IMR-90 (cell line): ENCODE measurements at regions not wholly inside any gene's neighbourhood (a gene's known extent, or its start where the extent isn't known, plus 50 kb on each side); places are given as distances from the start of the nearest gene placed in this dataset.
A peak's percentile ranks its signal among the peaks of the same experiment; 100 is the strongest.

Experiments used
- ATAC-seq: fragments of 200-7000 bp; cut with Tn5 transposase; 2 replicates; pipeline ENCODE4 v1.9.1; 2020; ENCODE audit warnings: low read depth, mild to moderate bottlenecking, moderate library complexity
- BruUV-seq: library from RNA; stranded (reverse); fragments of 400-500 nt; replicated peaks from 2 replicates; lab custom pipeline; 2021; lab: Mats Ljungman, UMichigan
- CTCF ChIA-PET: fragments of 300-600 bp; formaldehyde crosslinking; extraction: SDS; loops from one replicate; lab custom pipeline; 2021; ENCODE audit warnings: antibody characterized with exemption; lab: Yijun Ruan, JAX
- POLR2A ChIA-PET: fragments of 300-600 bp; sonication (Branson Sonifier 250); formaldehyde crosslinking; loops from one replicate; lab custom pipeline; 2022; ENCODE audit warnings: antibody characterized with exemption; ENCODE audit not compliant: unreplicated experiment; lab: Charles Lee
- DNase-seq: peaks from one replicate; pipeline ENCODE4 v3.0.0; 2013
- H2AFZ ChIP-seq: replicated peaks from 2 replicates; pipeline ENCODE3; 2013; ENCODE audit warnings: low read length, mild to moderate bottlenecking; ENCODE audit not compliant: poor library complexity
- H2AK5ac ChIP-seq: 2 replicates; pipeline ENCODE4 v1.6.1; 2013; ENCODE audit warnings: low read depth, low read length, inconsistent platforms
- H2AK9ac ChIP-seq: replicated peaks from 2 replicates; pipeline ENCODE3; 2013; ENCODE audit warnings: mild to moderate bottlenecking, low read depth, low read length, moderate library complexity; ENCODE audit not compliant: poor library complexity
- H2BK120ac ChIP-seq: 2 replicates; pipeline ENCODE4 v1.6.1; 2013; ENCODE audit warnings: low read depth, low read length, inconsistent platforms
- H2BK15ac ChIP-seq: 3 replicates; pipeline ENCODE4 v1.6.1; 2013; ENCODE audit warnings: low read depth, low read length, inconsistent platforms
- H2BK20ac ChIP-seq: 2 replicates; pipeline ENCODE4 v1.6.1; 2013; ENCODE audit warnings: low read depth, mild to moderate bottlenecking, inconsistent platforms, low read length, moderate library complexity
- H2BK5ac ChIP-seq: 2 replicates; pipeline ENCODE4 v1.6.1; 2013; ENCODE audit warnings: mild to moderate bottlenecking, low read depth, low read length, inconsistent platforms; ENCODE audit not compliant: poor library complexity, severe bottlenecking
- H3K14ac ChIP-seq: replicated peaks from 2 replicates; pipeline ENCODE4 v1.6.1; 2013; ENCODE audit warnings: low read depth, low read length, inconsistent platforms
- H3K18ac ChIP-seq: 2 replicates; pipeline ENCODE4 v1.6.1; 2013; ENCODE audit warnings: low read depth, low read length, control low read depth
- H3K23ac ChIP-seq: 2 replicates; pipeline ENCODE4 v1.6.1; 2013; ENCODE audit warnings: low read depth, low read length, inconsistent platforms
- H3K27ac ChIP-seq: 2 replicates; pipeline ENCODE4 v1.5.1; 2013; ENCODE audit warnings: mild to moderate bottlenecking, control low read depth, low read length; ENCODE audit not compliant: insufficient read depth
- H3K27me3 ChIP-seq: 2 replicates; pipeline ENCODE4 v1.6.1; 2013; ENCODE audit warnings: low read length; ENCODE audit not compliant: control insufficient read depth, insufficient read depth
- H3K36me3 ChIP-seq: 2 replicates; pipeline ENCODE4 v1.6.1; 2013; ENCODE audit warnings: low read length, mixed read lengths; ENCODE audit not compliant: control insufficient read depth, insufficient read depth
- H3K4ac ChIP-seq: 2 replicates; pipeline ENCODE4 v1.6.1; 2013; ENCODE audit warnings: low read depth, low read length, inconsistent platforms
- H3K4me1 ChIP-seq: 2 replicates; pipeline ENCODE4 v1.6.1; 2013; ENCODE audit warnings: low read length, mixed read lengths; ENCODE audit not compliant: control insufficient read depth, insufficient read depth
- H3K4me2 ChIP-seq: 2 replicates; pipeline ENCODE4 v1.6.1; 2013; ENCODE audit warnings: low read depth, mild to moderate bottlenecking, control low read depth, low read length, moderate library complexity
- H3K4me3 ChIP-seq: 2 replicates; pipeline ENCODE4 v1.5.1; 2013; ENCODE audit warnings: low read depth, mild to moderate bottlenecking, control low read depth, low read length, moderate library complexity; ENCODE audit not compliant: insufficient read depth
- H3K56ac ChIP-seq: 2 replicates; pipeline ENCODE4 v1.6.1; 2013; ENCODE audit warnings: low read length, inconsistent platforms; ENCODE audit not compliant: insufficient read depth; ENCODE audit errors: extremely low read depth
- H3K79me1 ChIP-seq, 2 experiments: 2 replicates each; pipeline ENCODE4 v1.6.1; 2013; ENCODE audit warnings: low read length in 2 of 2, inconsistent platforms in 1 of 2, low read depth in 1 of 2
- H3K9ac ChIP-seq: 2 replicates; pipeline ENCODE4 v1.6.1; 2013; ENCODE audit warnings: low read depth, low read length, control low read depth
- H3K9me1 ChIP-seq: 2 replicates; pipeline ENCODE4 v1.6.1; 2013; ENCODE audit warnings: low read length, inconsistent platforms; ENCODE audit not compliant: insufficient read depth
- H3K9me3 ChIP-seq: 2 replicates; pipeline ENCODE4 v1.6.1; 2013; ENCODE audit warnings: low read length; ENCODE audit not compliant: control insufficient read depth, insufficient read depth
- H4K20me1 ChIP-seq: 2 replicates; pipeline ENCODE4 v1.6.1; 2013; ENCODE audit warnings: low read length, inconsistent platforms; ENCODE audit not compliant: insufficient read depth
- H4K5ac ChIP-seq: 2 replicates; pipeline ENCODE4 v1.6.1; 2013; ENCODE audit warnings: mild to moderate bottlenecking, low read depth, low read length, control low read depth
- H4K8ac ChIP-seq, 2 experiments: 2 replicates each; pipeline ENCODE4 v1.6.1; 2013; ENCODE audit warnings: low read depth in 2 of 2, low read length in 2 of 2, control low read depth in 1 of 2, inconsistent platforms in 1 of 2
- H4K91ac ChIP-seq: 2 replicates; pipeline ENCODE4 v1.6.1; 2013; ENCODE audit warnings: low read depth, low read length, inconsistent platforms; ENCODE audit not compliant: insufficient read depth
- BHLHE40 ChIP-seq: fragments of 150-350 bp; IDR thresholded peaks from 2 replicates; pipeline ENCODE4 v1.6.1; 2016; ENCODE audit warnings: mild to moderate bottlenecking, low read depth, low read length
- CEBPB ChIP-seq: IDR thresholded peaks from 2 replicates; pipeline ENCODE4 v1.6.1; 2012; ENCODE audit warnings: low read depth, low read length, improper control_type of control experiment
- CHD1 ChIP-seq: IDR thresholded peaks from 2 replicates; pipeline ENCODE4 v1.6.1; 2012; ENCODE audit warnings: low read depth, low read length, improper control_type of control experiment
- ELK1 ChIP-seq: fragments of 150-350 bp; IDR thresholded peaks from 2 replicates; pipeline ENCODE4 v1.6.1; 2016; ENCODE audit warnings: low read depth, mild to moderate bottlenecking, low read length, moderate library complexity, borderline replicate concordance
- FOS ChIP-seq: fragments of 150-350 bp; IDR thresholded peaks from 2 replicates; pipeline ENCODE4 v1.6.1; 2016; ENCODE audit warnings: low read depth, low read length
- MAFK ChIP-seq: IDR thresholded peaks from 2 replicates; pipeline ENCODE4 v1.6.1; 2012; ENCODE audit warnings: low read depth, low read length, improper control_type of control experiment
- MAZ ChIP-seq: IDR thresholded peaks from 2 replicates; pipeline ENCODE4 v1.6.1; 2012; ENCODE audit warnings: low read depth, mild to moderate bottlenecking, low read length, improper control_type of control experiment, moderate library complexity, borderline replicate concordance
- MXI1 ChIP-seq: IDR thresholded peaks from 2 replicates; pipeline ENCODE4 v1.6.1; 2012; ENCODE audit warnings: low read depth, mild to moderate bottlenecking, low read length, moderate library complexity, borderline replicate concordance
- NFE2L2 ChIP-seq: fragments of 150-350 bp; IDR thresholded peaks from 2 replicates; pipeline ENCODE4 v1.6.1; 2016; ENCODE audit warnings: low read depth, mild to moderate bottlenecking, low read length
- POLR2A ChIP-seq: IDR thresholded peaks from 2 replicates; pipeline ENCODE4 v1.6.1; 2012; ENCODE audit warnings: mild to moderate bottlenecking, low read depth, low read length
- RAD21 ChIP-seq: IDR thresholded peaks from 2 replicates; pipeline ENCODE4 v1.6.1; 2012; ENCODE audit warnings: low read length, improper control_type of control experiment
- RCOR1 ChIP-seq: IDR thresholded peaks from 2 replicates; pipeline ENCODE4 v1.6.1; 2012; ENCODE audit warnings: mild to moderate bottlenecking, low read length, improper control_type of control experiment; ENCODE audit not compliant: insufficient replicate concordance
- RFX5 ChIP-seq: IDR thresholded peaks from 2 replicates; pipeline ENCODE4 v1.8.0; 2012; ENCODE audit warnings: low read depth, mild to moderate bottlenecking, low read length, moderate library complexity
- SMC3 ChIP-seq: fragments of 150-350 bp; IDR thresholded peaks from 2 replicates; pipeline ENCODE4 v1.6.1; 2016; ENCODE audit warnings: low read depth, mild to moderate bottlenecking, antibody characterized with exemption, low read length, moderate library complexity
- USF2 ChIP-seq: fragments of 150-350 bp; IDR thresholded peaks from 2 replicates; pipeline ENCODE4 v1.6.1; 2017; ENCODE audit warnings: mild to moderate bottlenecking, antibody characterized with exemption, low read length, low read depth
- WGBS, 2 experiments: methylation state at CpG; one replicate each; pipeline versions ENCODE4 v1.1.5 to v1.1.7; 2013; ENCODE audit warnings: missing lambda C conversion rate in 2 of 2; ENCODE audit not compliant: insufficient read length in 1 of 2; ENCODE audit errors: extremely low coverage in 2 of 2; 5-methylcytosine and 5-hydroxymethylcytosine counted together
- dilution Hi-C: fragments of 300-500 bp; cut with HindIII; formaldehyde crosslinking; loops from one replicate; pipeline ENCODE4 v1.14.3; 2018; ENCODE audit warnings: low sequenced_read_pairs; ENCODE audit not compliant: unreplicated experiment
- in situ Hi-C: fragments of 300-500 bp; cut with MboI; formaldehyde crosslinking; loops from 3 replicates; pipeline ENCODE4 v1.14.3; 2019; ENCODE audit warnings: low sequenced_read_pairs, inconsistent platforms, mixed read lengths
- intact Hi-C: fragments of 100-400 bp; cut with micrococcal nuclease; formaldehyde crosslinking; loops from 2 replicates; pipeline ENCODE4 v1.10.0; 2022

- no TSS peak for BruUV-seq
- H4K5ac ChIP-seq: peak overlapping the region; percentile 22
- no peak for TF ChIP-seq POLR2A
- no peak for TF ChIP-seq MXI1
- no peak for TF ChIP-seq NFE2L2
- no peak for TF ChIP-seq USF2
- no peak for TF ChIP-seq BHLHE40
- no peak for TF ChIP-seq CEBPB
- no peak for TF ChIP-seq RFX5
- no peak for TF ChIP-seq ELK1
- no peak for TF ChIP-seq RCOR1
- no peak for TF ChIP-seq CHD1
- no peak for TF ChIP-seq FOS
- TF ChIP-seq MAZ: no peak
- TF ChIP-seq MAFK: no peak
- TF ChIP-seq RAD21: no peak
- TF ChIP-seq SMC3: no peak
These were observed 293.9 kb downstream of the ZSWIM6 start for GRCh38 chr5:61625681-61626621.

More at GRCh38 chr5:61625681-61626621, 293.9 kb downstream of the ZSWIM6 start:
- Histone ChIP-seq H3K14ac (no peak overlapping the region), H3K27ac (no peak overlapping the region; the same call in 1 of the 2 replicates), H4K8ac (peak overlapping the region in 1 of 2 experiments; percentile 12; a peak in 1 of 4 replicates), H3K9me1 (no peaks in the 10 kb centered on the region), H2AFZ (peak overlapping the region; percentile 89), H2BK20ac (no peak overlapping the region), H2AK9ac (no peak overlapping the region), H3K9me3 (no peaks in the 10 kb centered on the region), H3K36me3 (no peaks in the 10 kb centered on the region), H3K4me3 (peak overlapping the region; percentile 28), H3K4ac (peak overlapping the region; percentile 59; the same call in 1 of the 2 replicates), H3K27me3 (peaks cover 2% of the 10 kb centered on the region; the same call in 1 of the 2 replicates), H3K9ac (peak overlapping the region; percentile 28; the same call in 1 of the 2 replicates), H3K56ac (peak overlapping the region; percentile 15; the same call in 1 of the 2 replicates), H2AK5ac (no peak overlapping the region), H4K91ac (0 out of 2 replicates have a peak overlapping the region, but pooled peaks have one; percentile 20), H3K23ac (no peak overlapping the region), H3K18ac (no peak overlapping the region; the same call in 1 of the 2 replicates), H2BK5ac (no peak overlapping the region), H2BK120ac (peak overlapping the region; percentile 56), H3K4me1 (no peaks in the 10 kb centered on the region; the same call in 1 of the 2 replicates), H2BK15ac (no peak overlapping the region; the same call in 2 of the 3 replicates), H3K79me1 (no peaks in the 10 kb centered on the region), H3K4me2 (peak overlapping the region; percentile 50), H4K20me1 (no peaks in the 10 kb centered on the region)
- intact Hi-C loops: no loop called here
- dilution Hi-C loops: no loop called here
- ATAC-seq (peak; percentile 90), DNase-seq (peak; percentile 11)
- 24% methylated on average over 30 of the region's 76 CpGs; no CpG with 5 or more reads in 1 of the 2 experiments for WGBS, 2 experiments
- CTCF ChIA-PET: interaction anchor here (0.6 to 1.8 kb wide), 2 partner anchors 14 to 652 kb away, joined by 4 read pairs; no protein-coding TSS in a partner anchor
- in situ Hi-C loops: no loop called here
- POLR2A ChIA-PET: no interaction called here
